ENCODE measurements at regions not wholly inside any gene's neighbourhood (a gene's known extent, or its start where the extent isn't known, plus 50 kb on each side); places are given as distances from the start of the nearest gene placed in this dataset.

GRCh38 chr21:26224366-26224765, 53.8 kb upstream of the APP start:
- DNase-seq (ENCODE audit: low read depth), result no peak
